Vagina (tissue), 2 donors: ENCODE measurements at regions not wholly inside any gene's neighbourhood (a gene's known extent, or its start where the extent isn't known, plus 50 kb on each side); places are given as distances from the start of the nearest gene placed in this dataset.

Experiments
- POLR2A ChIP-seq, 2 donors: fragments of 450-650 bp; IDR thresholded peaks; one replicate each; pipeline ENCODE4 v1.6.1; 2017; ENCODE audit warnings: antibody characterized with exemption in 2 of 2, mild to moderate bottlenecking in 2 of 2, moderate library complexity in 2 of 2
- POLR2AphosphoS5 ChIP-seq, 2 donors: sonication (generic); formaldehyde crosslinking; IDR thresholded peaks; one replicate each; pipeline ENCODE4 v1.9.0; 2017; ENCODE audit warnings: antibody characterized with exemption in 2 of 2, mild to moderate bottlenecking in 2 of 2, low read depth in 1 of 2; ENCODE audit not compliant: insufficient read depth in 1 of 2
- TF ChIP-seq, protein P1 (sequence below), 3 experiments: fragments of 450-650 bp in 2 of 3; fragments of 200-600 bp in 1 of 3; sonication (generic) in 1 of 3; IDR thresholded peaks; one replicate each; pipeline ENCODE4 v1.5.1; 2017 to 2019; ENCODE audit warnings: antibody characterized with exemption in 3 of 3, mild to moderate bottlenecking in 2 of 3, moderate library complexity in 2 of 3

DNA sequence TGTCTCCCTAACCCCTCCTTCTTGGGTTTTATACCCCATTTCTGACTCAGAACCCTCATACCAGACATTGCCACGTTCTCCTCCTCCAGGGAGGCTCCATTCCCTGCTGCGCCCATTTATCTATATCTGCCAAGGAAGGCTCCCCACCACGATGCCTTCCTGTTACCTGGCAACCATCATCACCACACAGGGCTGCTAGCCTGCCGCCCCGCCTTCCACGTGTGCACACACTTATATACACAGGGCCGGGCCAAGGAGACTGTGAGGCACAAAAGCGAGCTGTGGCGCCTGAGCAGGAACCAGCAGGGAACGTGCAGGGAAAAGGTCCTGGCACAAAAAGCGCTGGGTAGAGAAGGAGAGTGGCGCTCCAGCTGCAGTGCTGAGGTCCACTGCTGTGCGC, 261.8 kb downstream of the CBLN1 start:
- TF ChIP-seq POLR2A (IDR thresholded peaks at IDR 0.05) (no peak), POLR2AphosphoS5 (IDR thresholded peaks at IDR 0.05; ENCODE audit: insufficient read depth in 1 of 2, low read depth in 1 of 2) (no peak)
- TF ChIP-seq, protein P1, sequence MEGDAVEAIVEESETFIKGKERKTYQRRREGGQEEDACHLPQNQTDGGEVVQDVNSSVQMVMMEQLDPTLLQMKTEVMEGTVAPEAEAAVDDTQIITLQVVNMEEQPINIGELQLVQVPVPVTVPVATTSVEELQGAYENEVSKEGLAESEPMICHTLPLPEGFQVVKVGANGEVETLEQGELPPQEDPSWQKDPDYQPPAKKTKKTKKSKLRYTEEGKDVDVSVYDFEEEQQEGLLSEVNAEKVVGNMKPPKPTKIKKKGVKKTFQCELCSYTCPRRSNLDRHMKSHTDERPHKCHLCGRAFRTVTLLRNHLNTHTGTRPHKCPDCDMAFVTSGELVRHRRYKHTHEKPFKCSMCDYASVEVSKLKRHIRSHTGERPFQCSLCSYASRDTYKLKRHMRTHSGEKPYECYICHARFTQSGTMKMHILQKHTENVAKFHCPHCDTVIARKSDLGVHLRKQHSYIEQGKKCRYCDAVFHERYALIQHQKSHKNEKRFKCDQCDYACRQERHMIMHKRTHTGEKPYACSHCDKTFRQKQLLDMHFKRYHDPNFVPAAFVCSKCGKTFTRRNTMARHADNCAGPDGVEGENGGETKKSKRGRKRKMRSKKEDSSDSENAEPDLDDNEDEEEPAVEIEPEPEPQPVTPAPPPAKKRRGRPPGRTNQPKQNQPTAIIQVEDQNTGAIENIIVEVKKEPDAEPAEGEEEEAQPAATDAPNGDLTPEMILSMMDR (IDR thresholded peaks at IDR 0.05): no peak
